Keratinocyte (primary cell): ENCODE measurements at regions not wholly inside any gene's neighbourhood (a gene's known extent, or its start where the extent isn't known, plus 50 kb on each side); places are given as distances from the start of the nearest gene placed in this dataset.

Experiments used
- DNase-seq: peaks from one replicate; pipeline ENCODE4 v3.0.0-alpha.2; 2011; ENCODE audit warnings: low read depth, missing footprints, low spot score
- FAIRE-seq: peaks from 2 replicates; lab custom pipeline; 2011; peaks lifted over from hg19 to GRCh38; lab: Jason Lieb, UNC
- H2AFZ ChIP-seq: 2 replicates; pipeline ENCODE4 v1.6.0; 2012; ENCODE audit warnings: low read length, control low read depth, inconsistent platforms; ENCODE audit not compliant: control insufficient read depth
- H3K27ac ChIP-seq: 2 replicates; pipeline ENCODE4 v1.5.1; 2011; ENCODE audit warnings: low read length; ENCODE audit not compliant: control insufficient read depth, insufficient read depth
- H3K27me3 ChIP-seq: 3 replicates; pipeline ENCODE4 v1.6.0; 2011; ENCODE audit warnings: low read length; ENCODE audit not compliant: control insufficient read depth, insufficient read depth; ENCODE audit errors: extremely low read depth
- H3K36me3 ChIP-seq, 2 experiments: 2 replicates in 1 of 2; 3 replicates in 1 of 2; pipeline ENCODE4 v1.5.1; 2011; ENCODE audit warnings: low read length in 2 of 2, mild to moderate bottlenecking in 1 of 2; ENCODE audit not compliant: control insufficient read depth in 2 of 2, insufficient read depth in 2 of 2; ENCODE audit errors: extremely low read depth in 1 of 2
- H3K4me1 ChIP-seq: 3 replicates; pipeline ENCODE4 v1.5.1; 2011; ENCODE audit warnings: low read length; ENCODE audit not compliant: control insufficient read depth, insufficient read depth; ENCODE audit errors: extremely low read depth
- H3K4me2 ChIP-seq: 3 replicates; pipeline ENCODE4 v1.6.0; 2011; ENCODE audit warnings: low read depth, low read length; ENCODE audit not compliant: control insufficient read depth, insufficient read depth; ENCODE audit errors: extremely low read depth
- H3K4me3 ChIP-seq, 3 experiments: fragments of 200-600 bp in 1 of 3; sonication (generic) in 1 of 3; 2 replicates in 2 of 3; 3 replicates in 1 of 3; pipeline ENCODE4 v1.5.1; 2011 to 2016; ENCODE audit warnings: low read length in 3 of 3, mild to moderate bottlenecking in 3 of 3, control low read depth in 2 of 3, inconsistent platforms in 1 of 3, low read depth in 1 of 3, mixed read lengths in 1 of 3, mixed run types in 1 of 3, moderate library complexity in 1 of 3; ENCODE audit not compliant: control insufficient read depth in 2 of 3, insufficient read depth in 2 of 3; ENCODE audit errors: extremely low read depth in 1 of 3
- H3K79me2 ChIP-seq: 2 replicates; pipeline ENCODE4 v1.6.0; 2012; ENCODE audit warnings: low read length; ENCODE audit not compliant: control insufficient read depth, insufficient read depth
- H3K9ac ChIP-seq: 3 replicates; pipeline ENCODE4 v1.6.0; 2011; ENCODE audit warnings: low read length; ENCODE audit not compliant: control insufficient read depth, insufficient read depth; ENCODE audit errors: extremely low read depth
- H3K9me1 ChIP-seq: 3 replicates; pipeline ENCODE4 v1.6.0; 2011; ENCODE audit warnings: low read length; ENCODE audit not compliant: control insufficient read depth, insufficient read depth; ENCODE audit errors: extremely low read depth
- H3K9me3 ChIP-seq: 2 replicates; pipeline ENCODE4 v1.5.1; 2012; ENCODE audit warnings: low read depth, low read length; ENCODE audit not compliant: control insufficient read depth
- H4K20me1 ChIP-seq: 3 replicates; pipeline ENCODE4 v1.6.0; 2011; ENCODE audit warnings: low read length; ENCODE audit not compliant: control insufficient read depth, insufficient read depth; ENCODE audit errors: extremely low read depth
- CTCF ChIP-seq, 3 experiments: IDR thresholded peaks in 1 of 3; conservative IDR thresholded peaks in 1 of 3; optimal IDR thresholded peaks in 1 of 3; 2 replicates in 2 of 3; 3 replicates in 1 of 3; pipeline versions ENCODE3 to v1.5.1; 2011; ENCODE audit warnings: low read length in 3 of 3, mild to moderate bottlenecking in 3 of 3, moderate library complexity in 2 of 3, control low read depth in 1 of 3, inconsistent platforms in 1 of 3; ENCODE audit not compliant: insufficient read depth in 2 of 3; ENCODE audit errors: extremely low read depth in 1 of 3
- EZH2 ChIP-seq: IDR thresholded peaks from one replicate; pipeline ENCODE4 v1.6.1; 2012; ENCODE audit warnings: inconsistent platforms, mild to moderate bottlenecking, low read length, moderate library complexity
- dilution Hi-C: fragments of 300-500 bp; cut with MboI; formaldehyde crosslinking; loops from one replicate; pipeline ENCODE4 v1.7.0; 2020; ENCODE audit warnings: low sequenced_read_pairs; ENCODE audit not compliant: extremely low pct_ligation_motif_present

GRCh38 chr5:61649971-61650370 is 317.9 kb downstream of the ZSWIM6 start:
- no peak for TF ChIP-seq EZH2
- no peak for TF ChIP-seq CTCF (optimal IDR thresholded peaks at IDR 0.05 in 1 of 3, IDR thresholded peaks at IDR 0.05 in 1 of 3, conservative IDR thresholded peaks at IDR 0.05 in 1 of 3; ENCODE audit: extremely low read depth in 1 of 3, insufficient read depth in 2 of 3, low read length in 3 of 3)
- H2AFZ ChIP-seq = no peak overlapping the region
- no peak overlapping the region for H3K4me2 ChIP-seq
- no peak overlapping the region for H3K4me3 ChIP-seq
- H3K27ac ChIP-seq = no peak overlapping the region
- no peaks in the 10 kb centered on the region for H3K79me2 ChIP-seq
- no peaks in the 10 kb centered on the region for H3K9me3 ChIP-seq
- H4K20me1 ChIP-seq = no peaks in the 10 kb centered on the region
- H3K27me3 ChIP-seq = no peaks in the 10 kb centered on the region
- FAIRE-seq (no peak), DNase-seq (no peak)
- dilution Hi-C loops = no loop called here
- H3K36me3 ChIP-seq = no peaks in the 10 kb centered on the region
- no peaks in the 10 kb centered on the region for H3K9me1 ChIP-seq
- H3K9ac ChIP-seq = no peak overlapping the region
- H3K4me1 ChIP-seq = no peaks in the 10 kb centered on the region

GRCh38 chr5:61650661-61651060 is 318.6 kb downstream of the ZSWIM6 start:
- no peak overlapping the region for H2AFZ ChIP-seq
- no peaks in the 10 kb centered on the region for H3K4me1 ChIP-seq
- H4K20me1 ChIP-seq = no peaks in the 10 kb centered on the region
- H3K9me3 ChIP-seq = no peaks in the 10 kb centered on the region
- no peaks in the 10 kb centered on the region for H3K27me3 ChIP-seq
- H3K9ac ChIP-seq = no peak overlapping the region
- DNase-seq = no peak
- no peaks in the 10 kb centered on the region for H3K9me1 ChIP-seq
- no peak overlapping the region for H3K4me2 ChIP-seq
- no peak overlapping the region for H3K4me3 ChIP-seq
- dilution Hi-C loops = no loop called here
- H3K79me2 ChIP-seq = no peaks in the 10 kb centered on the region
- FAIRE-seq = no peak
- H3K36me3 ChIP-seq = no peaks in the 10 kb centered on the region
- TF ChIP-seq CTCF (optimal IDR thresholded peaks at IDR 0.05 in 1 of 3, IDR thresholded peaks at IDR 0.05 in 1 of 3, conservative IDR thresholded peaks at IDR 0.05 in 1 of 3; ENCODE audit: extremely low read depth in 1 of 3, insufficient read depth in 2 of 3, low read length in 3 of 3) = no peak
- TF ChIP-seq EZH2 = no peak
- H3K27ac ChIP-seq = no peak overlapping the region
